Neural progenitor cell (in vitro differentiated cells): ENCODE measurements at regions not wholly inside any gene's neighbourhood (a gene's known extent, or its start where the extent isn't known, plus 50 kb on each side); places are given as distances from the start of the nearest gene placed in this dataset.

Experiments
- CTCF ChIP-seq: fragments of 200-600 bp; sonication (generic); IDR thresholded peaks from 2 replicates; pipeline ENCODE4 v1.5.1; 2017; ENCODE audit warnings: antibody characterized with exemption, mild to moderate bottlenecking
- EZH2 ChIP-seq: fragments of 200-600 bp; sonication (generic); IDR thresholded peaks from 2 replicates; pipeline ENCODE4 v1.6.1; 2017; ENCODE audit warnings: antibody characterized with exemption, mild to moderate bottlenecking, moderate library complexity

DNA sequence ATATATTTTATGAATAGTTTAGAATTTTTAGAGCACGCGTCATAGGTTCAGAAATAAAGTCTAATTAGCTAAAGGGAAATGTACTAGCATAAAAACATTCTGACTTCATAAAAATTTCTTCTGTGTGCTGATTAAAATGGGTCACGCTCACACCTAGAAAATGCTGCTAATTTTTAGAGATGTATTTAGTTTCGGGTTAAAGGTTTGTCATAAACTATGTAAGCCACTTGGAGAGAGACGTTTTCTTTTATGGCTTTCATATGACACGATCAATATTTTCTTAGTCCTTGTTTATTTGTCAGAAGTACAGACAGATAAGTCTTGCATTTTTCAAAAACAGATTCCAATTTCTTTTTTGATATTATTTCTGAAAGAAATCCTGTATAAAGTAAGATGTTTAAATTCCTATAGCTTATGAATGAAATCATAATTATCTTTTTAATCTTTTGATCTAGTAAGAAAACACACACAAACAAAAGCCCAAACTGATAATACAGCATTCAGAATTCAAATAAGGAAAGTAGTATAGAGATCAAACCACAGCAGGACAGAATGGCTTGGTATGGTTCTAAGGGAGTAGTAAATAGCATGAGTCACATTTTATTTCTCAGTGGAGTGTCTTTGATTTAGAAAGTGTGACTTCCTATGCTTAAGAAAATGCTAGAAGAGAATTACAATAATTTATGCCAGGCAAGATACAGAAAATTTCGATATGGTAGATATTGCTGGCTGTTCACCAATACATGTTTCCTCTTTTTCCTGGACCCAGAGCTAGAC lies 236.6 kb downstream of the GPD2 start:
- TF ChIP-seq CTCF = no peak
- TF ChIP-seq EZH2 = no peak
